IPS-NIHi7 (cell line): ENCODE measurements at regions not wholly inside any gene's neighbourhood (a gene's known extent, or its start where the extent isn't known, plus 50 kb on each side); places are given as distances from the start of the nearest gene placed in this dataset.

Experiments
- DNase-seq: peaks from one replicate; pipeline ENCODE4 v3.0.0; 2012; ENCODE audit warnings: mixed read lengths; ENCODE audit errors: extremely low spot score

DNA sequence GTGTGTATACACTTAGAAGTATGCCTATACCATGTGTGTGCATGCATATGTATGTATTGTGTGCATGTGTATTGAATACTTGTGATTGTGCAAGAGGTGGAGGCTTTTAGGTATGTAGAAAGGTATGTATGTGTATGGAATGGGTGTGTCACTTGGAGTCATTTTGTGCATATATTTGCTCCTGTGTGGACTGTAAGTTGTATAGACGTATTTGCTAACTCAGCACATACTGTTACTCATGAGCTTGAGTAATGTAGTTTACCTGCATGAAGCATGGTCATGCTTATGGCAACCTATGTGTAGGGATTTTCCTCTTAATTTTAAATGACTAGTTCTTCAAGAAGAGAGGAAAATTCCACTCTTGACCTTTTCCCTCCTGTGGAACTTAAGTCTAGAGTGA lies 507.6 kb upstream of the LARGE1 start:
- DNase-seq = no peak

DNA sequence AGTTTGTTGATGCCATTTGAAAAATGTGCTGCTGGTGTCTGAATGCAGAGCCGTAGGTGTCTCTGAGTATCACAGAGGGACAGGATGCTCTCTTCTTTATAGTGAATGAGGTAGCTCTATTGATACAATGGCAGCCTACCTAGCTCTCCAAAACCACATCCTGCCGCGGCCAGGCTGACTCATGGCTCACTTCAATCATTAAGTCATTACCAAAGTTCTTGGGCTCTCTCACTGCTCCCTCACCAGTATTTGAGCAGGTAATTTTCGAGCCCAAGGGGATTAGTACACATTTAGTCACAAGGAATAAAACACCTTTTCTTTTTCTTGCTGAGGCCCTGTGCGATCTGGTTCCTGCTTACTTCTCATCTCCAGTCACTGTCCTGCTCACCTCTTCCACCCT lies 509.0 kb upstream of the LARGE1 start:
- no peak for DNase-seq

DNA sequence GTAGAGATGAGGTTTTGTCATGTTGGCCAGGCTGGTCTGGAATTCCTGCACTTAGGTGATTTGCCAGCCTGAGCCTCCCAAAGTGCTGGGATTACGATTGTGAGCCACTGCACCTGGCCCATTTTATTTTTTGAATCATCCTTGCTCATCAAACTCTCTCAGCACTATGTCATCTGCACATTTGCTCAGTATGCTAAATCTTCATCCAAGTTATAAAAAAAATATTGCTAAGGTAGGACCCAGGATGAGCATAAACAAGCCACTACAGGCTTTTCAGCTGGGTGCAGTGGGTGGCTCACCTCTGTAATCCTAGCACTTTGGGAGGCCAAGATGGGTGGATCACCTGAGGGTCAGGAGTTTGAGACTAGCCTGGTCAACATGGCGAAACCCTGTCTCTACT lies 510.1 kb upstream of the LARGE1 start:
- no peak for DNase-seq

DNA sequence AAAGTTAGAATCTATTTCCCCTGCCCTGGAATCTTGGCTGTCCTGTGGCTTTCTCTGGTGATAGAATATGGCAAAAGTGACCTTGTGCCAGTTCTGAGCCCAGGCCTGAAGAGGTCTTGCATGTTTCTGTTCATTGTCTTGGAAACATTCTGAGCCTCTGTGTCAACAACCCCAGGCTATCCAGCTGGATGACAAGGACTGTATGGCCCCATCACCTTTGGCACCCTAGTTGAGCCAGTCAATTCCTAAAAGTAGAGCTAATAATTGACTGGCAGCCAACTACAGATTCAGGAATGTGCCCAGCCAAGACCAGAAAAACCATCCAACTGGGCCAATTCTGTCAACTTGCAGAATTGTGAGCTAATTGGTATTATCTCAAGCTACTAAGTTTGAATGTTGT lies 514.1 kb upstream of the LARGE1 start:
- no peak for DNase-seq

DNA sequence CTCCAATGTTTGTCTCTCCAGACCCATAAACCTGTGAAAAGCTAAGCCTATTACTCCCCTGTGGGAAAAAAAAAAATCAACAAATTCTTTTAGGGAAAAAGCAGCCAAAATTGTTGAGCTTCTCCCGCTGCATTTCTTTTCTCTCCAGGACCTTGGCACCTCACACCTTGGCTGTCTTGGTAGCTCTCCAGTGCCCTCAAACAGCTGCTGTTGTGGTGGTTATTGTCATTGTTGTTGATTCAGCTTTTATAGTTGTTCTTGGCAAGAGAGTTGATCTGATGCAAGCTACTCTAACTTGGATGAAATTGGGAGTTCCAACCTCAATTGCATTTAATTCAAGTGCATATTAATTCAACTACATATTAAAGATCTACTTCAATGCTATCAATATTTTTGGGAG lies 516.9 kb upstream of the LARGE1 start:
- no peak for DNase-seq

DNA sequence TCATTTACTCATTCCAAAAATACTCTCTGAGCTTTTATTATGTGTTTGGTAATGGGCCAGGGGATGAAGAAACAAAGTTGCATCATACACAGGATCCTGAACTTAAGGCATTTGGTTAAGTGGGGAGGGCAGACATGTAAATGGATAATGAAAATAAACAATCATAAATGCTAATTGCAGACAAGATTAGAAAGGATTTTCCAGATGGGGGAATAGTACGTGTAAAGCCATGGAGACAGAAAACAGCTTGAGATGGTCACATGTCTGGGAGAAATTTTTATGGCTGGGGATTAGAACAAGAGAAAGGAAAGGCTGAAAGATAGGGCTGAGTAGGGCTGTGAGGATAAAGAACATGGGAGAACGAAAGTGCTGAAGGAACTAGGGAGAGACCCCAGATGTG lies 534.3 kb upstream of the LARGE1 start:
- no peak for DNase-seq

DNA sequence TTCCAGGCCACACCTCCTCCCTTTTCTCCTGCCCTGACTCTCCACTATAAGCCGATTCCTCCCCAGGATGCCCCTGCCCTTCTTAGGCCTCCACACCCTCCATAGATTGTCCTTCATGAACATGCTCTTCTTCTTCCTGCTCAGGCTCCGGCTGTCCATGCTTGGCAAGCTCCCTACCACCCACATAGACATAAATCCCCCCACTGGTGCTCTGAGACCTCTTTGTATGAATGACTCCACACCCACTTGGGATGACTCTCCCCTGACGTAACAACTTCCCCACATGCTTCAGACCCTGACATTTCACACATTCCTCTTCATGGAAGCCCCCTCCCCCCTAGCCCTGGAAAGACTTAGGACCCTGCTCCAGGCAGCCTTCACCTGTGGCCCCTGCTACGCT lies 542.5 kb upstream of the LARGE1 start:
- no peak for DNase-seq

DNA sequence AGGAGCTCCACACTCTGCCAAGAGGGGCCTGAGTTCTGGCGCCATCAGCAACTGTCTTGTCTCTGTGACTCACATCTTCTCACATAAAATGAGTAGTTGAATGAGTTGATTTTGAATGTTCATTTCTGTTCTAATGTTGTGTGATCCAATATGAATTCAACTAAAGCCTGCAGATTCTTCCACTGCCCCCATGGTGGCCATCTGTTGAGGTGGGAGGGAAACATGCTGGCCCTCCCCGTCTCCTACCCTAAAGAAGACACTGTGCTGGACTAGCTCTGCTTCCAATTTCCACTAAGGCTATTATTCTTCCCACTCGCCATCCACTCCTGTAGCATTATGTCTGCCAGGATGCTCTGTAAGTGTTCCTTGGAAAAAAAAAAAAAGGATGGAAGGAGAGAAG lies 555.6 kb upstream of the LARGE1 start:
- DNase-seq = no peak

DNA sequence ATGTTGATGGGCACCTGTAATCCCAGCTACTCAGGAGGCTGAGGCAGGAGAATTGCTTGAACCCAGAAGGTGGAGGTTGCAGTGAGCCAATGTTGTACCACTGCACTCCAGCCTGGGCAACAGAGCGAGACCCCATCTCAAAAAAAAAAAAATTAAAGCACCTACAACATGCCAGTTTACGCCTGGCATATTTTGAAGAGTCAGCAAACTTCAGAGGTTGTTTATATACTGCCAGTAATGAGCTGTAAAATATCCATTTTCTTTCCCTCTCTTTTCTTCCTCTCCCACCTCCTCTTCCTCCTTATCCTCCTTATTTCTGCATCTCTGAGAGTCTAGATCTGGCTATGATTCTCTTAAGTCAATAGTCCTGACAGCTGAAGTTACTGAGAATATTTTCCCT lies 556.5 kb upstream of the LARGE1 start:
- no peak for DNase-seq

DNA sequence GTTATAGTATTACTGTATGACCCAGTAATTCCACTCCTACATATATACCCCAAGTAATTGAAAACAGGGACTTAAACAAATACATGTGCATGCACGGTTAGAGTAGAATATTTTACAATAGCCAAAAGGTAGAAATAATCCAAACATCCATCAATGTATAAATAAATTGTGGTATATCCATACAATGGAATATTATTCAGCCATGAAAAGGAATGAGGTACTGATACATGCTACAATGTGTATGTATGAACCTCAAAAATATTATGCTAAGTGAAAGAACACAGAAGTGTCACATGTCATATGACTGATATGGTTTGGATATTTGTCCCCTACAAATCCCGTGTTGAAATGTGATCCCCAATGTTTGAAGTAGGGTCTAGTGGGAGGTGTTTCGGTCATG lies 560.8 kb upstream of the LARGE1 start:
- no peak for DNase-seq

DNA sequence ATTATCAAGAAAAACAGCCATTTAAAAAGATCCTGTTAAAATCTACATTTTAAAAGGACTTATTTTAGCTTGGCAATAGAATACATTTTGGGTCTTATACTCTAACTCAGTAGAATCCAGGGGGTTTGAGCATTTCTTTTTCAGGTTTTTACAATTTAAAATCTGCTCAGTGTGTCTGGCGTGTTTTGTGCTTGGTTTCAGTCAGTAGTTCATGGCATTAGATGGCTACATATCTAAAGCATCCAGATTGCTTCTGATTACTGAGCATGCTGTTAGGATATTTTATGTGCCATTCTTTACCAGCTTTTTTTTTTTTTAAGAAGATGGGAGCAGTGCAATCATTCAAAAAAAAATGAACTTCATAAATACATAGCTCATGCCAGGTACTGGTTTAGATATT lies 566.1 kb upstream of the LARGE1 start:
- DNase-seq = no peak

DNA sequence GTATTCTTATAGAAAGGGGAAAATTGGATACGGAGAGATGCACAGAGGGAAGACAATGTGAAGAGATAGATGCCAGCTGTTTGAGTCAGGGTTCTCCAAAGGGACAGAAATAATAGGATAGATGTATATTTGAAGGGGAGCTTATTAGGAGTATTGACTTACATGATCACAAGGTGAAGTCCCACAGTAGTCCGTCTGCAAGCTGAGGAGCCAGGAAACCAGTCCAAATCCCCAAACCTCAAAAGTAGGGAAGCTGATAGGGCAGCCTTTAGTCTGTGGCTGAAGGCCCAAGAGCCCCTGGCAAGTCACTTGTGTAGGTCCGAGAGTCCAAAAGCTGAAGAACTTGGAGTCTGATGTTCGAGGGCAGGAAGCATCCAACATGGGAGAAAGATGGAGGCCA lies 569.6 kb upstream of the LARGE1 start:
- DNase-seq = no peak

DNA sequence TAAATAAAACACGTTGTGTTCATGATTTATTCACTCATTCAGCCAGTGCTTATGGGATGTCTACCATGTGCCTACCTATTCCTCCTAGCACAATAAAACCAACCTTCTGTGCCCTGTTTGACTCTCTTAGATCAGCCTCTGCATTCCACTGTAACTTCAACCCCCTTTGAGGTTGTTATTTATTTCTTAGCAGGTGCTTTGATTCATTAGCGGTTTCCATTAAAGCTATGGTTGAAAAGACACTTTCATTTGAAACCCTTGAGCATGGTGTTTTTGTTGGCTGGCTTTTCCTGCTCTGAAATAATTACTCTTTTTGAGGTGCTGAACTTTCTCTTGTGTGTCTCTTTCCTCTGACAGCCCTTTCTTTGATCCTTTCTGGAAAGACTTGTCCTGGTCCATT lies 570.6 kb upstream of the LARGE1 start:
- no peak for DNase-seq

DNA sequence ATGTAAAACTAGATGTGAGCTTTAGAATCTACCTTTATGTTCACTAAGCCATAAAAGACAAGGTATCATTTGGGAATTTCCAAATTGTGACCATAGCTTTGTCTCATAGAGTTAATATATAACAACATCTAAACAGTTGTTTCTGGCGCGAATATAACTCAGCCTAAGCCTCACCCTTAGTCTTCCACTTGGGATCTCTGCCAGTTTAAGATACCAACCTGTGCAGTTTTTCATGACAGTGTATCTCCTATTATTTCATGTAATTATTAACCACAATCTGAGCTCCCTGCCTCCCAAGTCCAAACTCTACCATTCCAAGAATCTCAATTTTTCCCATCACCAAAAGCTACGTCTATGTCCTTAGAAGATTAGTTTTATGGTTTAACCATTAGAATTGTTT lies 572.5 kb upstream of the ISX start:
- DNase-seq = no peak

DNA sequence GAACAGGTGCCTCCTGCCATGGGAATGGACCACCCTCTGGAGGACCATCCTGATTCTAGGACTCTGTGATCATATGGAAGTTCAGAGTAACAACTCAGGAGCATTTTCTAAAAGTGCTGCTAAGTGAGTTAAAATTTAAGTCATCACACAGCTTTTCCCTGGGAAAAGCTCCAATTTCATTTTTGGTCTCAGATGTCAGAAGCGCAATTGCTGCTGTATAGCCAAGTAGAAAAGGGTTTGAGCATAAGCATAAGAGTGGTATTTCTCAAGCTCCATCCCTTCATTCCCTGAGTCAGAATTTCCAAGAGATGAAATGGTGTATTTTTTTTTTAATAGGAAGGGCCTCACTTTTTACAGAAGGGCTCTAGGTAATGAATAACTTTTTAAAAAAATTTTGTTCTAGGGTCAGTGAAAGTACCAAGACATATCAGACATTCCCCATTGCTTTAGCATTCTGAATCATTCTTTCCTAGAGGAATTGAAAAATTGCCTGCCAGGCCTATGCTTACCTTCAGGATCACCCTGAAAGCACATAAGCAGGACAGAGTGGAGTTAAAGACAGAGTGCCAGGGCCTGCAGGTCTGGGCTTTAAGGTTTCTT lies 564.5 kb upstream of the ISX start:
- DNase-seq = no peak

DNA sequence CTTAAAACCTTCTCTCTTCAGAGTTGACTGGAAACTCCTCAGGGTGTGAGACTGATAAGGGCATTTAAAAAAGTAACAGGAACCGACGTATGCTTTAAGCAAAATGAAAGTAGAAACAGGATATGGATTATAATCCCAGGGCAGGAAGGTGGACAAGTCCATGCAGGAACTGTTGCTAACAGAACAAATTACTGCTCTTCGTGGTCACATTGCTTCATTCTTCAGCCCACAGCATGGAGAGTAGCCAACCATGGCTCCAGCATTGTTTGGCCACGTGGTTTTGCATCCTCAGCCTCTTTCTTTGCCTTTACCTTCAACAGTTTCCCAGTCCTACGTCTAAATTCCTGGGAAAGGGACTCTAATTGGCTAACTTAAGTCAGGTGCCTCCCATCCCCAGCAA lies 563.1 kb upstream of the ISX start:
- DNase-seq = no peak

DNA sequence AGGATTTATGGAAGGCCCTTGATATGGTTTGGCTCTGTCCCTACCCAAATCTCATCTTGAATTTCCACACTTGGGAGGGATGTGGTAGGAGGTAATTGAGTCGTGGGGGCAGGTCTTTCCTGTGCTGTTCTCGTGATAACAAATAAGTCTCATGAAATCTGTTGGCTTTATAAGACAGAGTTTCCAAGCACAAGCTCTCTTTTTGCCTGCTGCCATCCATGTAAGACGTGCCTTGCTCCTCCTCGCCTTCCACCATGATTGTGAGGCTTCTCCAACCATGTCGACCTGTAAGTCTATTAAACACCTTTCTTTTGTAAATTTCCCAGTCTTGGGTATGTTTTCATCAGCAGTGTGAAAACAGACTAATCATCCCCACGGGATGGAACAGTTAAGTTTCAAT lies 557.2 kb upstream of the ISX start:
- no peak for DNase-seq

DNA sequence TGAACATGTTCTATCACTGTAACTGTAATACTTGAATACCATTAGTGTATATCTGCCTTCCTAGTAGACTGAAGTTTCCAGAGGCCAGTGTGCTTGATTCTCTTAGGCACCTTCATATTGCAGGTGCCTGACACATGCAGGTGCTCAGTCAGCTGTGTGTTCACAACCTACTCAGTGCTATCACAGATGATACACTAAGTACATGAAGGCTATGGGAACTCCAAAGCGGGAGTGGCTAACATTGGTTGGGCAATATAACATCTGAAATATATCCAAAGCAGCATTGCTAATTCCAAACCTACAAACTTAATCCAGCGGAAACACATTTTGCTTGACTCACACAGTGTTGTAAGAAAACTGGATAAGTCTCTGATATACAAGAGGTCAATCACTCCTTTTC lies 539.3 kb upstream of the ISX start:
- DNase-seq = no peak

DNA sequence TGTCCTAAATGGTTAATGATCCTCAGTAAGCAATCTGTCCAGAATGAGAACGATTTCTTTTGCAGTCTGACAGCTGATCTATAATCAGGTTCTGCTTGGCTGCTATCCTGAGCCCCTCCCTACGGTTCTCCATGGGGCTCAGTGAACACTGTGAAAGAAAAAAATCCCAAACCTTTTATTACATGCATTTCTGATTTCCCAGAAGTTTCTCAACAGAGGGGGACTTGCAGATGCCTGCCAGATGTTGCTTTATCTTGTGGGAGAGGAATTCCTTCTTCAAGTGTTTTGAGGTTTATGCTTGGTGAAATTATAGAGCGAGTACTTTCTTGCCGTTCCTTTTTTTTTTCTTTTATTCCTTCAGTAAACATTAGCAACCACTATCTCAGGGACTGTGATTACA lies 531.9 kb upstream of the ISX start:
- no peak for DNase-seq

DNA sequence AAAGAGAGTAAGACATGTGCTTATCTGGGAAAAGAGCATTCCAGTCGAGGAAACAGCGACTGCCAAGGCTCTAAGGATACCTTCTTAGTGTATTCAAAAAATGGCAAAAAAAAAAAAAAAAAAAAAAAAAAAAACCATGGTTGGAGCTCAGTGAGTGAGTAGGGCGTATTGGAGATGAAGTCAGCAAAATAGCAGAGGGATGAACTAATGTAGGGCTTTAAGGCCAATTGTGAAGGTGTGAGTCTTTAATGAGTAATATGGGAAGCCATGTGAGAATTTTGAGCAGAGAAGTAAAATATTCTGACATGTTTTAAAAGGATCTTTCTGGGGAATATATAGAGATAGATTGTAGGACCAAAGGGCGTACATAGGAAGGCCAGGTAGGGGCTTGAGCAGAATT lies 498.6 kb upstream of the ISX start:
- DNase-seq = no peak

DNA sequence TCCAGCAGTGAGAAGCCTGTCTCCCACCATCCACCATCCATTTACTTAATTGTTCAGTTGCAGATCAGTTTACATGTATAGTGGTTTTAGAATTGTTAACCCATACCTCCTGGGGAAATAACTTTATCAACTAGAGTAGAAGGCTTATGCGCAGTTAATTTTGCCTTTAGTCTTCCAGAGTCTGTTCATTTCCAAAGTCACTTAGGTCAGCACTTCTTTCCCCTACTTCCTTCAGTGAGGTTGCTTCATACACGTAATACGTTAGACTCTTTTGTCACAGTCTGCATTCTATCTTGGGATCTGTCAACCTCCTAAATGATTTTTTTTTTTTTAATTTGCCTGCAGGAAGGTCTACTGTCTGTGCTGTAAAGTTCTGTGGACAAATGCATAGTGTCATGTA lies 495.6 kb upstream of the ISX start:
- no peak for DNase-seq

DNA sequence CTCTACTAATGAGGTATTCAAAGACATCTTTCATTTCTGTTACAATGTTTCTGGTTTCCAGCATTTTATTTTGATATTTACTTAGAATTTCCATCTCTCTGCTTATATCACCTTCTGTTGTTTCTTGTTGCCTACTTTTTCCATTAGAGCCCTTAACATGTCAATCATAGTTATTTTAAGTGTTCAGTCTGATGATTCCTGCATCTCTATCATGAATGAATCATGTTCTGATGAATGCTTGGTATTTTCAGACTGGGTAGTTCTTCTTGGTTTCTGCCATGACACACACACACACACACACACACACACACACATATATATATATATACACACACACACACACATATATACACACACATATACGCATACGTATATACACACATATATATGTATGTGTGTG lies 486.4 kb upstream of the ISX start:
- no peak for DNase-seq

DNA sequence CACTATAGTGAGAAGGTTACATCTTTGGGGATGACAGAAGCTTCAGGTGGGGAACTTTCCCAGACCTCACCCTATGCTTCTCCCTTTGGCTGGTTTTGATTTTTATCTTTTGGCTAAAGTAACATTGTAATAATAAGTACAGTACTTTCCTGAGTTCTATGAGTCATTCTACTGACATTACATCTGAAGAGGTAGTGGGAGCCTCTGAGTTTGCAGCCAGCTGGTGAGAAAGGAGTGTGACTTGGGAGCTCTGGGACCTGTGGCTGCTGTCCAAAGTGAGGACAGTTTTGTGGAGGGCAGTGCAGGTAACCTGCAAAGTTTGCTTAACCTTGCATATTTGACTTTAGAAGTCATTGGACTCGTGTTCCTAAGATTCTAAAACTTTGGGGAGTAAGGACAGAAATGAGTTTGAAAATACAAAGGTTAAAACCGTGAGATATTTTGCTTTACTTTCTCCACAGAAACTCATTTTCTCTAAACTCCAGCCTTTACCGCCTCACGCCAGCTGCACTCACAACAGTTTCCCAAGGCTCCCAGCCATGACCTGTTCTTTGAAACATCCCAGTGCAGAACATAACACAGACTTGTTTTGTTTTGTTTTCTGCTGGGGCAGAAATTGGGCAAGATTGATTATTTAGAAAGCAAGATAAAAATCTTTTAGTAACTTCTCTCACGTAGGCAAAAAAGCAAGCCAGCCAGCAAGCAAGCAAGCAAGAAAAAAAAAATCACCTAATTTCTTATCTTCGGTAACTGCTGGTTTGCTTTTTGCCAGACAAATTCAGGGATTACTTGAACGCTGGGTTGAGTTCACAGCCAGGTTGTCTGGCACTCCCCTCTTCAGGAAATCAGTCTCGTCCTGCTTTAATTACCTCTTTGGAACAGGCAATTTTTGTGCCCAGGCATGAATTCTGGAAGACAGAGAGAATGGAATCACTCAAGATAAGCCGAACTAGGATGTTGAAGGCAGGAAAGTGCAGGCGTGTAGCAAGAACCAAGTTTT lies 478.3 kb upstream of the ISX start:
- DNase-seq = peak; percentile 24
